GM12878 (cell line): ENCODE measurements at regions not wholly inside any gene's neighbourhood (a gene's known extent, or its start where the extent isn't known, plus 50 kb on each side); places are given as distances from the start of the nearest gene placed in this dataset.

Source experiments
- CUX1 ChIP-seq: IDR thresholded peaks from 2 replicates; pipeline ENCODE4 v1.6.1; 2012; ENCODE audit warnings: improper control_type of control experiment, low read depth, low read length; ENCODE audit not compliant: insufficient replicate concordance
- E4F1 ChIP-seq: fragments of 450-650 bp; IDR thresholded peaks from 2 replicates; pipeline ENCODE4 v1.6.1; 2018; ENCODE audit warnings: borderline replicate concordance, mild to moderate bottlenecking; ENCODE audit not compliant: partially characterized antibody
- EED ChIP-seq: sonication (generic); IDR thresholded peaks from 2 replicates; pipeline ENCODE4 v1.6.1; 2016; ENCODE audit warnings: antibody characterized with exemption, low read depth
- FOS ChIP-seq: IDR thresholded peaks from 3 replicates; pipeline ENCODE4 v1.6.1; 2011; ENCODE audit warnings: borderline replicate concordance; ENCODE audit not compliant: insufficient read length; ENCODE audit errors: extremely low read depth
- GATAD2B ChIP-seq: fragments of 450-650 bp; conservative IDR thresholded peaks from 2 replicates; pipeline ENCODE4 v1.6.1; 2017; ENCODE audit warnings: low read depth, mild to moderate bottlenecking, moderate library complexity
- HDAC6 ChIP-seq: fragments of 200-600 bp; sonication (generic); IDR thresholded peaks from one replicate; pipeline ENCODE4 v1.8.0; 2017; ENCODE audit warnings: antibody characterized with exemption; ENCODE audit not compliant: unreplicated experiment
- ZBTB11 ChIP-seq: fragments of 450-650 bp; formaldehyde crosslinking; IDR thresholded peaks from 2 replicates; pipeline ENCODE4 v1.5.0; 2022; ENCODE audit warnings: mild to moderate bottlenecking, missing genetic modification characterization
- ZNF274 ChIP-seq: IDR thresholded peaks from one replicate; pipeline ENCODE4 v1.8.0; 2011; ENCODE audit not compliant: insufficient read length, insufficient read depth

GRCh38 chr18:78905334-78905733 is 74.3 kb upstream of the SALL3 start (continued):
- no peak for TF ChIP-seq ZBTB11
- no peak for TF ChIP-seq FOS
- TF ChIP-seq EED, result no peak
- TF ChIP-seq CUX1, result no peak
- no peak for TF ChIP-seq HDAC6
- no peak for TF ChIP-seq E4F1
- no peak for TF ChIP-seq GATAD2B
- TF ChIP-seq ZNF274, result no peak
